Tibial nerve (tissue), 4 donors: ENCODE measurements at regions not wholly inside any gene's neighbourhood (a gene's known extent, or its start where the extent isn't known, plus 50 kb on each side); places are given as distances from the start of the nearest gene placed in this dataset.

ENCODE experiments used
- DNase-seq, 2 donors: peaks; one replicate each; pipeline ENCODE4 v3.0.0-alpha.2; 2019; ENCODE audit warnings: low spot score in 2 of 2
- H3K27ac ChIP-seq, 4 donors: fragments of 200-600 bp; sonication (generic) in 3 of 4; one replicate each; pipeline ENCODE4 v1.5.1; 2017 to 2019; ENCODE audit warnings: mild to moderate bottlenecking in 1 of 4
- H3K27me3 ChIP-seq, 2 donors: fragments of 200-600 bp; sonication (generic) in 1 of 2; one replicate each; pipeline versions ENCODE4 v1.5.1 to v1.6.0; 2017 to 2019
- H3K36me3 ChIP-seq, 3 donors: fragments of 200-600 bp; sonication (generic); one replicate each; pipeline ENCODE4 v1.5.1; 2018 to 2019
- H3K4me1 ChIP-seq, 4 donors: fragments of 200-600 bp; sonication (generic) in 3 of 4; one replicate each; pipeline ENCODE4 v1.5.1; 2017 to 2019
- H3K4me3 ChIP-seq, 4 donors: fragments of 200-600 bp; sonication (generic) in 3 of 4; one replicate each; pipeline ENCODE4 v1.5.1; 2017 to 2019; ENCODE audit warnings: mild to moderate bottlenecking in 1 of 4, moderate library complexity in 1 of 4
- H3K9me3 ChIP-seq, 4 donors: fragments of 200-600 bp; sonication (generic) in 3 of 4; one replicate each; pipeline ENCODE4 v1.5.1; 2017 to 2019
- EP300 ChIP-seq, 2 donors: sonication (generic); formaldehyde crosslinking; IDR thresholded peaks; one replicate each; pipeline ENCODE4 v1.6.1; 2017; ENCODE audit warnings: antibody characterized with exemption in 2 of 2, mild to moderate bottlenecking in 1 of 2
- POLR2A ChIP-seq, 2 donors: fragments of 450-650 bp; IDR thresholded peaks; one replicate each; pipeline ENCODE4 v1.6.1; 2017; ENCODE audit warnings: antibody characterized with exemption in 2 of 2, mild to moderate bottlenecking in 2 of 2, moderate library complexity in 2 of 2
- WGBS, 2 donors: methylation state at CpG; one replicate each; pipeline ENCODE4 v1.1.5; 2018; 5-methylcytosine and 5-hydroxymethylcytosine counted together
- TF ChIP-seq, protein P1 (sequence below), 5 experiments: fragments of 200-600 bp in 3 of 5; fragments of 450-650 bp in 2 of 5; sonication (generic) in 3 of 5; IDR thresholded peaks; one replicate each; pipeline ENCODE4 v1.5.1; 2016 to 2019; ENCODE audit warnings: antibody characterized with exemption in 5 of 5, mild to moderate bottlenecking in 3 of 5, moderate library complexity in 2 of 5

DNA sequence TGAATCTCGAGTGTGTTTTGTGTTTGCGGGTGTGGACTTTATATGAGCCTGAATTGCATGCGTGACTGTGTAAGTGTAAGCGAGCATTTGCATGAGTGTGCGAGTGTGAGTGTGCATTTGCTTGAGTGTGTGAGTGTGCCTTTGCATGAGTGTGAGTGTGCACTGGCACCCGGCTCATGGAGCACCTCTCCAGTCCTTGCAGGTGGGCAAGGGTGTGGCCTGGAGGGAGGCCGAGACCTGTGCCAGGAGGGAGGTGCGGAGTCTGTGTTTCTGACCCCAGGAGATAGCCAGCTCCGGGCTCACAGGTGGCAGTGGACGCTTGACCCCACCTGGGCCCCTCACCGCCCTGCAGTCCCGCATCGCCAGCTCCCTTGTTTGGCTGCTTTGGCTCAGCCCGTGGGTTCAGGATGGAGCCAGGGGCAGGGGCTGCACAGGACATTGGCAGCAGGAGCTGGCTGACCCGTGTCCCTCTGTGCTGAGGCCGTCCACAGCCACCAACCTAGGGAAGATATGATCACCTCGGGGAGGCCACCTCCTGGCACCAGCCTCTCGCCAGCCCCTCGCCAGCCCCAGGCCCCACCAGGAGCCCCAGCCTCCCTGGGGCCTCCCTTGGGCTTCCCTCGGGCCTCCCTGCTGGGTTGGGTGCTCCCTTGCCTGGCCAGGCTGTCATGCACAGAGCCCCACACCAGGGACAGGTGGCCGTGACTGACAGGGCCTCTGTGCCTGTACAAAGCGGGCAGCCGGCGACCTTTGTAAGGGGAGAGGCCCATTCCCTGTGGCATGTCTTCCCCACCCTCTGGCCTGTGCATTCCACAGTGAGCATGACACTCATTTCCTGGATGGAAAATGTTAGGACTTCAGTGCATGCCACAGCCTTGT, 81.6 kb downstream of the PTGR3 start:
- peaks cover 0 to 6% (median 0%) of the 10 kb centered on the region in 4 donors for H3K4me1 ChIP-seq
- DNase-seq: no peak
- TF ChIP-seq EP300 (IDR thresholded peaks at IDR 0.05): no peak
- TF ChIP-seq POLR2A (IDR thresholded peaks at IDR 0.05): no peak
- TF ChIP-seq, protein P1, sequence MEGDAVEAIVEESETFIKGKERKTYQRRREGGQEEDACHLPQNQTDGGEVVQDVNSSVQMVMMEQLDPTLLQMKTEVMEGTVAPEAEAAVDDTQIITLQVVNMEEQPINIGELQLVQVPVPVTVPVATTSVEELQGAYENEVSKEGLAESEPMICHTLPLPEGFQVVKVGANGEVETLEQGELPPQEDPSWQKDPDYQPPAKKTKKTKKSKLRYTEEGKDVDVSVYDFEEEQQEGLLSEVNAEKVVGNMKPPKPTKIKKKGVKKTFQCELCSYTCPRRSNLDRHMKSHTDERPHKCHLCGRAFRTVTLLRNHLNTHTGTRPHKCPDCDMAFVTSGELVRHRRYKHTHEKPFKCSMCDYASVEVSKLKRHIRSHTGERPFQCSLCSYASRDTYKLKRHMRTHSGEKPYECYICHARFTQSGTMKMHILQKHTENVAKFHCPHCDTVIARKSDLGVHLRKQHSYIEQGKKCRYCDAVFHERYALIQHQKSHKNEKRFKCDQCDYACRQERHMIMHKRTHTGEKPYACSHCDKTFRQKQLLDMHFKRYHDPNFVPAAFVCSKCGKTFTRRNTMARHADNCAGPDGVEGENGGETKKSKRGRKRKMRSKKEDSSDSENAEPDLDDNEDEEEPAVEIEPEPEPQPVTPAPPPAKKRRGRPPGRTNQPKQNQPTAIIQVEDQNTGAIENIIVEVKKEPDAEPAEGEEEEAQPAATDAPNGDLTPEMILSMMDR (IDR thresholded peaks at IDR 0.05): no peak
- H3K36me3 ChIP-seq: no peaks in the 10 kb centered on the region
- H3K27ac ChIP-seq: no peak overlapping the region
- no peak overlapping the region for H3K4me3 ChIP-seq
- no peaks in the 10 kb centered on the region for H3K27me3 ChIP-seq
- H3K9me3 ChIP-seq: no peaks in the 10 kb centered on the region
- 91 to 95% methylated on average over 11 to 20 of the region's 24 CpGs for WGBS, 2 donors

DNA sequence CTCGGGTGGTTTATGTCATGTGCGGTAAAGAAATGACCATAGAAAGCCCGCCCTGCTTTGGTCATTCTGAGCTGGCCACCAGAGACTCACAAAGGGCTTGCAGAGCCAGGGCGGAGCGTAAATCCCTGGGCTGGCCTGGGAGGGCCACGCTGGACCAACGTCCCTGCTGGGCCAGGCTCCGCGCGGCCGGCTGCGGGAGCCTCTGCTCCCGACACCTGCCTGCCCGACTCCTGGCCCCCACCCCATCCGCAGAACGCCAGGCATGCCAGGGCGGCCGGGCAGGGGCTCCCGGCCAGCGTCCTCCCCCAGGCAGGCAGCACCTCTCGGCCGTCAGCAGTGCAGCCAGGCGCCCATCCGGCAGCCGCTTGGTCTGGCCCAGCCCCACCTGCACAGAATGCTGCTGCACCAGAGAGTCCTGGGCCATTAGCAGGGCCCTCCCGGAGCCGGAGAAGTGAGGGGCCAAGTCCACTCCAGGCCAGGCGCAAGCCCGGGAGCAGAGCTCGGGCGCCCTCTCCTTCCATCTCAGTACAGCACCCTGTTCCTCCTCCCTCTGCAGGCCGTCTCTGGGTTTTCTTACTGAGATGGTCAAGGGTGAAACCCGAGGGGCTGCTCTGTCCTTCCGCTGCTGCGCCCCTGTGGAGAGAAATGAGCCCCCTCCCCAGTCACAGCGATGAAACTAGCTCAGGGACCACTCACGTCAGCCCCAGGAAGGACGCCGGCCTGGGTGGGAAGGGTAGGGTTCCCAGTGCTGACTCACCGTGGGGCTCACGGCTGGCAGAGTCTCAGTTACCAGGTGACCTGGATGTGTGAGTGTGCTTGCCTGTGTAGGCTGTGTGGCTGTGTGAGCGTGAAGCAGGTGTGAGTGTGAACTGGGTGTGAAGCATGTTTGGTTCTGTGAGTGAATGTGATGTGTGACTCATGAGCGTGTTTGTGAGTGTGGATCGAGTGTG, 83.3 kb downstream of the PTGR3 start:
- no peaks in the 10 kb centered on the region for H3K4me1 ChIP-seq
- 57 to 85% methylated on average over 18 to 22 of the region's 44 CpGs for WGBS, 2 donors

DNA sequence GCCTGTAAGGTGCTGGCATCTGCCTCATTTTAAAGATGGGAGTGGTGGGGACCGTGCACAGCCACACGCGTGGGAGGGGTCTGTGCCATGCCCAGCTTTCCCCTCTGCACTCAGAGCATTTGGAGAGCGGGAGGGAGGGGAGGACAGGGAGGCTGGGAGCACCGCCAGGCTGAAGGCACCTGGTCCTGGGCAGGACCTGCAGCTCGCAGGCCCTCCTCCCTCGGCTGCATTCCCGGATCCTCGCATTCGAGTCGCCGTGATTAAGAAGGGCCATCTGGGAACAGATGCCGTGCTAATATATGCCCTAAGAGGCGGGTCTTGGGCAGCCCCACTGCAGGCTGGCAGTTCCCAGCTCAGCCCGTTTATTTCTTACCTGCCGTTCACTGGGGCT, 84.0 kb downstream of the PTGR3 start:
- Histone ChIP-seq H3K27ac (no peak overlapping the region), H3K4me1 (no peaks in the 10 kb centered on the region), H3K9me3 (no peaks in the 10 kb centered on the region), H3K4me3 (no peak overlapping the region), H3K27me3 (no peaks in the 10 kb centered on the region), H3K36me3 (no peaks in the 10 kb centered on the region)
- TF ChIP-seq POLR2A (IDR thresholded peaks at IDR 0.05): no peak
- TF ChIP-seq, protein P1 (IDR thresholded peaks at IDR 0.05): no peak
- no peak for TF ChIP-seq EP300 (IDR thresholded peaks at IDR 0.05)
- DNase-seq: no peak
- WGBS, 2 donors: 57 to 76% methylated on average over 14 to 16 of the region's 16 CpGs

More for the DNA sequence above, 83.3 kb downstream of the PTGR3 start:
- H3K9me3 ChIP-seq: no peaks in the 10 kb centered on the region
- H3K27me3 ChIP-seq: no peaks in the 10 kb centered on the region
- TF ChIP-seq POLR2A (IDR thresholded peaks at IDR 0.05) (no peak), EP300 (IDR thresholded peaks at IDR 0.05) (no peak)
- TF ChIP-seq, protein P1 (IDR thresholded peaks at IDR 0.05): peak in 1 of 5 experiments; percentile 16
- no peaks in the 10 kb centered on the region for H3K36me3 ChIP-seq
- no peak overlapping the region for H3K27ac ChIP-seq
- no peak for DNase-seq
- H3K4me3 ChIP-seq: no peak overlapping the region

DNA sequence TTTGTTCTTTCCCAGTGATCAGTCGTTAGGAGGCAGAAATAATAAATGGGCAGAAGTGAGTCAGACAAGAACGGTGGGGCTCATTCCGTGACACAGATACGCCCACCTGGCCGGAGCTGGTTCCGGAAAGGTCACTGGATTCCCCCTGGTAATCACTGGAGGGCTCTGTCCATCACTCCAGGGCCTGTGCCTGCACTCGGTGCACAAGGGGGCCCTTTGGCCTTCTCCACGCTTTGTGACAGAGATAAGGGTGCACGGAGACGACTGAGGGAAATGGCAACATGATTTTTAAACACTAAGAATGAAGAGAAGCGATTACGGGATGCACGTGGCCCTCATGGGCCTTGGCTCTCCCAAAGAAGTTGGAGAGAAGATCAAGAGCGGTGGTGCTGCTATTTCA, 84.4 kb downstream of the PTGR3 start:
- Histone ChIP-seq H3K9me3 (no peaks in the 10 kb centered on the region), H3K27me3 (no peaks in the 10 kb centered on the region), H3K36me3 (no peaks in the 10 kb centered on the region), H3K4me3 (no peak overlapping the region), H3K27ac (no peak overlapping the region), H3K4me1 (no peaks in the 10 kb centered on the region)
- 81 to 83% methylated on average over 14 of the region's 14 CpGs for WGBS, 2 donors
- TF ChIP-seq EP300 (IDR thresholded peaks at IDR 0.05) (no peak), POLR2A (IDR thresholded peaks at IDR 0.05) (no peak)
- TF ChIP-seq, protein P1 (IDR thresholded peaks at IDR 0.05): no peak
- DNase-seq: no peak
